K562 (cell line): ENCODE measurements at regions not wholly inside any gene's neighbourhood (a gene's known extent, or its start where the extent isn't known, plus 50 kb on each side); places are given as distances from the start of the nearest gene placed in this dataset.

ENCODE experiments used
- ATAC-seq: fragments of 200-7000 bp; cut with Tn5 transposase; 3 replicates; pipeline ENCODE4 v1.9.1; 2020; ENCODE audit warnings: moderate library complexity
- BruUV-seq: library from RNA; stranded (reverse); fragments of 400-500 nt; replicated peaks from 2 replicates; lab custom pipeline; 2021; lab: Mats Ljungman, UMichigan
- CTCF ChIA-PET: fragments of 300-600 bp; formaldehyde crosslinking; extraction: SDS; loops from one replicate; lab custom pipeline; 2021; ENCODE audit warnings: low intra/inter-chr PET ratio; lab: Yijun Ruan, JAX
- POLR2A ChIA-PET: fragments of 300-600, 350-650 bp; sonication (Branson Sonifier 250); formaldehyde crosslinking; extraction: SDS; loops from one replicate; lab custom pipeline; 2021; ENCODE audit warnings: antibody characterized with exemption, inconsistent platforms; lab: Yijun Ruan, JAX
- DNase-seq, 4 experiments: peaks; one replicate each; pipeline versions ENCODE4 v3.0.0 to v3.0.0-alpha.2; 2011 to 2018; ENCODE audit warnings: low spot score in 3 of 4, mixed read lengths in 3 of 4; ENCODE audit errors: extremely low read depth in 1 of 4
- FAIRE-seq: peaks from 2 replicates; lab custom pipeline; 2011; peaks lifted over from hg19 to GRCh38; lab: Jason Lieb, UNC
- H2AFZ ChIP-seq: 2 replicates; pipeline ENCODE4 v1.6.0; 2011; ENCODE audit warnings: low read depth, low read length, control low read depth, inconsistent platforms
- H3K27ac ChIP-seq: fragments of 200-600 bp; 3 replicates; pipeline ENCODE4 v1.8.0; 2011; ENCODE audit warnings: low read depth, mild to moderate bottlenecking, control low read depth, inconsistent platforms, low read length, moderate library complexity, mixed read lengths; ENCODE audit errors: extremely low read depth
- H3K27me3 ChIP-seq, 2 experiments: fragments of 300-600 bp in 1 of 2; 2 replicates in 1 of 2; 3 replicates in 1 of 2; pipeline versions ENCODE4 v1.6.0 to v1.8.0; 2011; ENCODE audit warnings: inconsistent platforms in 2 of 2, low read length in 2 of 2, mild to moderate bottlenecking in 1 of 2, mixed read lengths in 1 of 2, moderate library complexity in 1 of 2; ENCODE audit not compliant: control insufficient read depth in 2 of 2, insufficient read depth in 2 of 2
- H3K36me3 ChIP-seq: fragments of 300-600 bp; 3 replicates; pipeline ENCODE4 v1.8.0; 2011; ENCODE audit warnings: mild to moderate bottlenecking, low read length, inconsistent platforms; ENCODE audit not compliant: control insufficient read depth, insufficient read depth
- H3K4me1 ChIP-seq, 2 experiments: fragments of 200-600 bp in 1 of 2; replicated peaks in 1 of 2; 2 replicates in 1 of 2; 3 replicates in 1 of 2; pipeline versions ENCODE4 v1.5.1 to v1.8.0; 2011; ENCODE audit warnings: inconsistent platforms in 2 of 2, low read length in 2 of 2, mild to moderate bottlenecking in 1 of 2, mixed read lengths in 1 of 2, moderate library complexity in 1 of 2; ENCODE audit not compliant: control insufficient read depth in 2 of 2, insufficient read depth in 2 of 2
- H3K4me2 ChIP-seq: 2 replicates; pipeline ENCODE4 v1.6.1; 2011; ENCODE audit warnings: low read length, control low read depth, inconsistent platforms, mixed read lengths; ENCODE audit not compliant: insufficient read depth
- H3K4me3 ChIP-seq: fragments of 200-600 bp; sonication (generic), shearing (Covaris generic); 2 replicates; pipeline ENCODE4 v1.5.1; 2016; ENCODE audit warnings: control low read depth, inconsistent platforms
- H3K79me2 ChIP-seq: fragments of 200-600 bp; 3 replicates; pipeline ENCODE4 v1.8.0; 2011; ENCODE audit warnings: low read length, inconsistent platforms; ENCODE audit not compliant: control insufficient read depth, insufficient read depth
- H3K9ac ChIP-seq, 2 experiments: 2 replicates each; pipeline versions ENCODE4 v1.6.0 to v1.6.1; 2011; ENCODE audit warnings: low read depth in 2 of 2, low read length in 2 of 2, control low read depth in 1 of 2, inconsistent platforms in 1 of 2, mild to moderate bottlenecking in 1 of 2, mixed read lengths in 1 of 2; ENCODE audit not compliant: insufficient read depth in 1 of 2
- H3K9me1 ChIP-seq: one replicate; pipeline ENCODE4 v1.6.0; 2011; ENCODE audit warnings: inconsistent platforms, mild to moderate bottlenecking, low read length, moderate library complexity; ENCODE audit not compliant: control insufficient read depth, insufficient read depth
- H3K9me3 ChIP-seq: replicated peaks from 2 replicates; pipeline ENCODE4 v1.5.1; 2011; ENCODE audit warnings: low read depth, low read length, inconsistent platforms; ENCODE audit not compliant: control insufficient read depth, insufficient read depth
- H4K20me1 ChIP-seq: replicated peaks from 2 replicates; pipeline ENCODE4 v1.6.1; 2011; ENCODE audit warnings: low read length, inconsistent platforms, mixed read lengths; ENCODE audit not compliant: control insufficient read depth, insufficient read depth
- CHCHD3 ChIP-seq: fragments of 250-450 bp; sonication (Bioruptor Pico); IDR thresholded peaks from 2 replicates; pipeline ENCODE4 v2.1.2; 2022; ENCODE audit warnings: mild to moderate bottlenecking
- NCOA4 ChIP-seq: fragments of 450-650 bp; IDR thresholded peaks from 2 replicates; pipeline ENCODE4 v1.6.1; 2018; ENCODE audit warnings: mild to moderate bottlenecking; ENCODE audit not compliant: partially characterized antibody
- NCOA6 ChIP-seq: fragments of 450-650 bp; IDR thresholded peaks from 2 replicates; pipeline ENCODE4 v1.6.1; 2017; ENCODE audit warnings: mild to moderate bottlenecking
- RFX1 ChIP-seq: fragments of 450-650 bp; IDR thresholded peaks from 2 replicates; pipeline ENCODE4 v1.6.1; 2016; ENCODE audit warnings: mild to moderate bottlenecking, moderate library complexity
- SNIP1 ChIP-seq: fragments of 450-650 bp; IDR thresholded peaks from 2 replicates; pipeline ENCODE4 v1.7.1; 2017; ENCODE audit warnings: low read depth, mild to moderate bottlenecking
- ZC3H4 ChIP-seq: sonication (generic); formaldehyde crosslinking; IDR thresholded peaks from 2 replicates; pipeline ENCODE4 v1.9.0; 2021; ENCODE audit warnings: missing genetic modification reagents, borderline replicate concordance
- WGBS: fragments of 100-300 bp; shearing (Covaris generic); methylation state at CpG from one replicate; pipeline ENCODE4 v1.1.6; 2016; ENCODE audit warnings: low coverage, mixed read lengths; ENCODE audit not compliant: insufficient coverage; ENCODE audit errors: missing lambda C conversion rate; 5-methylcytosine and 5-hydroxymethylcytosine counted together
- in situ Hi-C: fragments of 300-500 bp; cut with MboI; formaldehyde crosslinking; loops from 4 replicates; pipeline ENCODE4 v1.15.0; 2018; ENCODE audit warnings: inconsistent platforms, mixed read lengths
- intact Hi-C: fragments of 100-400 bp; cut with micrococcal nuclease; formaldehyde crosslinking; loops from 2 replicates; pipeline ENCODE4 v1.14.2; 2022
- TF ChIP-seq, protein P1 (sequence below): sonication (generic); formaldehyde crosslinking; IDR thresholded peaks from 2 replicates; pipeline ENCODE4 v1.8.0; 2022; ENCODE audit warnings: missing genetic modification reagents, mild to moderate bottlenecking, borderline replicate concordance
- TF ChIP-seq, protein P2 (sequence below): sonication (generic); formaldehyde crosslinking; IDR thresholded peaks from 2 replicates; pipeline ENCODE4 v1.5.0; 2020; ENCODE audit warnings: missing genetic modification reagents
- TF ChIP-seq, protein P3 (sequence below): fragments of 250-450 bp; sonication (Bioruptor Pico); IDR thresholded peaks from 2 replicates; pipeline ENCODE4 v1.5.0; 2021
- TF ChIP-seq, protein P4 (sequence below): fragments of 250-450 bp; sonication (Bioruptor Pico); IDR thresholded peaks from 2 replicates; pipeline ENCODE4 v1.8.0; 2022; ENCODE audit warnings: moderate library complexity, mild to moderate bottlenecking, inconsistent platforms

DNA sequence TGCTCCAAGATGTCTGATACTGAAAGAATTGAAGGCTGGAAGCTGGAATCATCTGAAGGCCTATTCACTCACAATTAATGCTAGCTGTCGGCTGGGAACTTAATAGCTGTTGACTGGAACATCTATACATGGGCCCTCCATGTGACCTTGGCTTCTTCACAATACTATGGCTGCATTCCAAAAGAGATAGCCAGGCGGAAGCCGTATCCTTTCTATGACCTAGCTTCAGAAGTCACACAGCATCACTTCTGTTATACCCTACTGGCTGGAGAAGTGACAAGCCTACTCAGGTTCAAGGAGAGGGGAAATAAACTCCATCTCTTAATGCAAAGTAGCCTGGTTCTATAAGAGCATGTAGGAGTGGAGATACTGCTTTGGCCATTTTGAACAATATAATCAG, 50.9 kb upstream of the SPRED1 start:
- H3K9ac ChIP-seq = no peak overlapping the region

More for the DNA sequence above, 50.9 kb upstream of the SPRED1 start:
- Histone ChIP-seq H4K20me1 (no peaks in the 10 kb centered on the region), H2AFZ (no peak overlapping the region), H3K36me3 (no peaks in the 10 kb centered on the region)
- 2% methylated on average over 3 of the region's 3 CpGs for WGBS
- in situ Hi-C loops = no loop called here
- TF ChIP-seq, protein P1, sequence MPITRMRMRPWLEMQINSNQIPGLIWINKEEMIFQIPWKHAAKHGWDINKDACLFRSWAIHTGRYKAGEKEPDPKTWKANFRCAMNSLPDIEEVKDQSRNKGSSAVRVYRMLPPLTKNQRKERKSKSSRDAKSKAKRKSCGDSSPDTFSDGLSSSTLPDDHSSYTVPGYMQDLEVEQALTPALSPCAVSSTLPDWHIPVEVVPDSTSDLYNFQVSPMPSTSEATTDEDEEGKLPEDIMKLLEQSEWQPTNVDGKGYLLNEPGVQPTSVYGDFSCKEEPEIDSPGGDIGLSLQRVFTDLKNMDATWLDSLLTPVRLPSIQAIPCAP = no peak
- TF ChIP-seq, protein P2, sequence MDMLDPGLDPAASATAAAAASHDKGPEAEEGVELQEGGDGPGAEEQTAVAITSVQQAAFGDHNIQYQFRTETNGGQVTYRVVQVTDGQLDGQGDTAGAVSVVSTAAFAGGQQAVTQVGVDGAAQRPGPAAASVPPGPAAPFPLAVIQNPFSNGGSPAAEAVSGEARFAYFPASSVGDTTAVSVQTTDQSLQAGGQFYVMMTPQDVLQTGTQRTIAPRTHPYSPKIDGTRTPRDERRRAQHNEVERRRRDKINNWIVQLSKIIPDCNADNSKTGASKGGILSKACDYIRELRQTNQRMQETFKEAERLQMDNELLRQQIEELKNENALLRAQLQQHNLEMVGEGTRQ (CRISPR knock-in tag) = no peak
- TF ChIP-seq ZC3H4 (CRISPR knock-in tag) (no peak), RFX1 (no peak), NCOA4 (no peak), NCOA6 (no peak), SNIP1 (no peak), CHCHD3 (CRISPR knock-in tag) (no peak)
- TF ChIP-seq, protein P3, sequence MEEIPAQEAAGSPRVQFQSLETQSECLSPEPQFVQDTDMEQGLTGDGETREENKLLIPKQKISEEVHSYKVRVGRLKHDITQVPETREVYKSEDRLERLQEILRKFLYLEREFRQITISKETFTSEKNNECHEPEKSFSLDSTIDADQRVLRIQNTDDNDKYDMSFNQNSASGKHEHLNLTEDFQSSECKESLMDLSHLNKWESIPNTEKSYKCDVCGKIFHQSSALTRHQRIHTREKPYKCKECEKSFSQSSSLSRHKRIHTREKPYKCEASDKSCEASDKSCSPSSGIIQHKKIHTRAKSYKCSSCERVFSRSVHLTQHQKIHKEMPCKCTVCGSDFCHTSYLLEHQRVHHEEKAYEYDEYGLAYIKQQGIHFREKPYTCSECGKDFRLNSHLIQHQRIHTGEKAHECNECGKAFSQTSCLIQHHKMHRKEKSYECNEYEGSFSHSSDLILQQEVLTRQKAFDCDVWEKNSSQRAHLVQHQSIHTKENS (CRISPR knock-in tag) = no peak
- TF ChIP-seq, protein P4, sequence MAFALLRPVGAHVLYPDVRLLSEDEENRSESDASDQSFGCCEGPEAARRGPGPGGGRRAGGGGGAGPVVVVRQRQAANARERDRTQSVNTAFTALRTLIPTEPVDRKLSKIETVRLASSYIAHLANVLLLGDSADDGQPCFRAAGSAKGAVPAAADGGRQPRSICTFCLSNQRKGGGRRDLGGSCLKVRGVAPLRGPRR = no peak
- TF ChIP-seq, all 486 proteins: peak for 0
- no peak for DNase-seq
- ChIA-PET CTCF (no interaction called here), POLR2A (interaction anchor here (0.9 kb wide), 1 partner anchor 20 kb away, joined by 3 read pairs; no protein-coding TSS in a partner anchor)
- Histone ChIP-seq H3K4me1 (no peaks in the 10 kb centered on the region), H3K9me1 (no peaks in the 10 kb centered on the region), H3K9me3 (no peaks in the 10 kb centered on the region), H3K27me3 (peaks cover 0 to 5% of the 10 kb centered on the region in 2 experiments; a peak in 3 of 5 replicates), H3K27ac (no peak overlapping the region), H3K79me2 (no peaks in the 10 kb centered on the region), H3K4me2 (no peak overlapping the region), H3K4me3 (no peak overlapping the region)
- BruUV-seq = no TSS peak
- no peak for FAIRE-seq
- ATAC-seq = no peak
- intact Hi-C loops = no loop called here
